ENCODE measurements at regions not wholly inside any gene's neighbourhood (a gene's known extent, or its start where the extent isn't known, plus 50 kb on each side); places are given as distances from the start of the nearest gene placed in this dataset.

DNA sequence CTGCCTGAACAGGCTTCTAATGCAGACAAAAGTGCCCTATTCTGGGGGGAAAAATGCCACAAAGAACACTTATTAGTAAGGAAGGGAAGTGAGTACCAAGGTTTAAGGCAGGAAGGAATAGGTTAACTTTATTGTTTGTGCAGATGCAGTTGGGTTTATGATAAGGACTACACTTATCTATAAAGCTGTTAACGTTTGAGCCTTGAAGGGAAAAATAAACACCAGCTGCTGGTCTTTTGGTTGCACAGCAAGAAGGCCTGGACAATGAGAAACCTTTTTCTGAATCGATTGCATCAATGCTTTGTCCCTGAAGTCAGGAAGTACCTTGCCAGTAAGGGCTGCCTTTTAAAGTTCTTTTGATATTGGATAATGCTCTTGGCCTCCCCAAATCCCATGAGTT is 407.8 kb downstream of the ATP23 start:
- DNase-seq (ENCODE audit: low read depth in 4 of 4, low spot score in 3 of 4): no peak

GRCh38 chr12:58356794-58357193 is 415.4 kb downstream of the ATP23 start:
- DNase-seq (ENCODE audit: low read depth in 4 of 4, low spot score in 3 of 4): no peak

- DNase-seq (ENCODE audit: low read depth in 4 of 4, low spot score in 3 of 4): no peak
Measured at GRCh38 chr12:58357511-58357910, 416.1 kb downstream of the ATP23 start.

DNA sequence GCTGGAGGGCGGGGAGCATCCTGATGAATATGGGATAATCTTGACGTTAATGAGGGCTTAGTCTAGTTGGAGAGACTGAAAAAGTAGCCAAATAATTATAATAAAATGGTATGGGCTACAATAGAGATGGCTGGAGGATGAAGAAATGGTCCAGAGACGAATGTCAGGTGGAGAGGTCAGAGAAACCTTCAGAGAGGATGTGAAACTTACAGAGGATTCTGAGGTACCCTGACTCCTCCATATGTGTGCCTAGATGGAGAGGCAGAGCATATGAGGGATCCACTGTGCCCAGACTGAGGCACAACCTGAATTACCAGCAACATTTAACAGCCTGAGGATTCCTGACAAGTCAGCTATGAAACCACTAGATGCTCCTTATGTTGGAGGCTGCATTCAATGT is 417.0 kb downstream of the ATP23 start:
- DNase-seq (ENCODE audit: low read depth in 4 of 4, low spot score in 3 of 4): no peak

DNA sequence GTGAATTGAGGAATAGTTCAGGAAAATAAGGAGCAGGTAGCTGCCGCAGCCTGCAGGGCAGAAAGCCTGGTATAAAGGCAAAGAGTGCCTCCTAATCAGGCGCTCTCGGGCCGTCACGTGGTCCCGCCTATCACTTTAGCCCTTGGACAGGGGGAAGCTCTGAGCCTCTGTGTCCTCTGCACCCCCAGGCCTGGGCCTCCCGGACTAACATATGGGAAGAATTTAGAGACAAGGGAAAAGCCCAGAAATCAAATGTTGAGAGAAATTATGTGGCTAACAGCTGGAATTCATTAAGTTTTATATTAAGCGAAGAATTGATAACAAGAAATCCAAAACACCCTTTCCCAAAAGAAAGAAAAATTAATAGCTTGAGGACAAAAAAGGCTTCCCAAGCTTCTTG is 417.7 kb downstream of the ATP23 start:
- peak in 1 of 4 donors; percentile 25 for DNase-seq (ENCODE audit: low read depth in 4 of 4, low spot score in 3 of 4)

DNA sequence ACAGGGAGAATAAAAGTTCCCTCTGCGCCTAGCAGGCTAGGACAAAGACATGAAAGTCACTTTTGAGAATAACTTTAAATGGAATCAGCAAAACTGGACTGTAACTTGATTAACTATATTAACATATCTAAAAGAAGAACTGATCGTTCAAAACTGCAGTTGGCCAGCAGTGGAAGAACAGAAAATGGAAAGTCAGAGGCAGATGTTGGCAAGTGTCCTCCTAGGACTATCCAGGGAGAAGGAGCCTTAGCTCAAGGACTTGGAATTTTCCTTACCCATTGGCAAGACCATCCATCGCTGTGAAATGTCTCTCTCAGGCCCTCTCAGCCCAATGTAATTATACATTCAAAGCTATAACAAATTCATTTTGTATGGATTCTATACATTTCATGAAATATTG is 419.7 kb downstream of the ATP23 start:
- no peak for DNase-seq (ENCODE audit: low read depth in 4 of 4, low spot score in 3 of 4)

DNA sequence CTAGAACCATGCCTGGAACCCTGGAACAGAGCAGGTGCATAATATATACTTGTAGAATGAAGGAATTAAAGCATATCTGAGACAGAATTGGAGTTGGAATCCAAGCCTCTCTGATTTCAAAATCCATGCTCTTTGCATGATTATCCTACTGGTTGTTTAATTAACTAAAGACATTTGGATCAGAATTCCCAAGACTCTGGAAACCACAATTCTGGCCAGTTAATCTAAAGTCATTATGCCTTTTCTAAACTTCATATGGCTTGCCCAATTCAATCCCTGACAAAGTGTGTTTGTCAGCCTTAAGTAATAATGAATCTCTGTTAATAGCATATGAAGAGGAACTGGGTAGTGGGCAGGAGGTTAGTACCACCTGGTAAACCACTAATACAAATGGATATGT is 422.6 kb downstream of the ATP23 start:
- no peak for DNase-seq (ENCODE audit: low read depth in 4 of 4, low spot score in 3 of 4)

DNA sequence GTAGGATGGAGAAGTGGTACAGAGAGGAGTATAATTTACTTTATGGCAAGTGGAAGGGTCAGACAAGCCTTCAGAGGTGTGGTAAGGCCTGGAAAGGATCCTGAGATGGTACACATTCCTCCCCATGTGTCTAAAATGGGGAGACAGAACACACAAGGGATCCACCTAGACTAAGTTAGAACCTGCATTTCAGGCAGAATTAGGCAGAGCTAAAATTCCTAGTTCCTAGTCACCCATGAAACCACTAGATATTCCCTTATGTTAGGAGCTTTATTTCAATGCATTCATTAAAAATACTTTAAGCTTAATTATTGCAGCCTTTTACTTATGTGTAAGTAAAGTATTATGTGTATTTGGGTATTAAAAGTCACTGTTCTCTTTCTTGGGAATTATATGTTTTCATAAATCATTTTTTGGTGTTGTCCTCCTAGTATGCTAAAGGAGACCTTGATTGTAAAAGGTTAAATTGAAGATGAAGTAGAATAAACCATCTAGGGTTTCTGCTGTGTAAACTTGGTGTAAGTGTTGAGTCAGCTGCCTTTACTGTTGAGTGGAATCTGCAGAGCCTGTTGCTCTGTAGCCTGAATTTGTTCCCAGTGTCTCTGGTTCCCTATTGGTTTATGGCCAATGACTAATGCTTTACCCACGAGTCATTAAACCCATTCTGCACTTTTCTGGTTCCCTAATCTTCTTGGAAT is 423.2 kb downstream of the ATP23 start:
- DNase-seq (ENCODE audit: low read depth in 4 of 4, low spot score in 3 of 4): no peak

DNA sequence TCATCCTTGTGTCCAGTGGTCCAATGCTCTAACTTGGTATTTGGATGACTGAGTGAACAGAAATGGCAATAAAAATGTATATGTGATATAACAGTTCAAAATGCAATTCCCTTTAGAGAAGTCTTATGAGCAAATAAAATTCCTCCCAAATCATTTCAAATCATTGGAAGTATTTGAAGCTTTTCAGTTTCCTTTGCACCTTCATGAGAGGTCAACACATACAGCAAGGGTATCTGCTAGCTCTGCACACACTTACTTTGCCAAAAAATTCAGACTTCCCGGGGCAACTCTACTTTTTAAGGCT is 423.7 kb downstream of the ATP23 start:
- no peak for DNase-seq (ENCODE audit: low read depth in 4 of 4, low spot score in 3 of 4)

GRCh38 chr12:58367041-58367440 is 425.7 kb downstream of the ATP23 start:
- DNase-seq (ENCODE audit: low read depth in 4 of 4, low spot score in 3 of 4): no peak

GRCh38 chr12:58368001-58368400 is 426.6 kb downstream of the ATP23 start:
- DNase-seq (ENCODE audit: low read depth in 4 of 4, low spot score in 3 of 4): no peak

- no peak for DNase-seq (ENCODE audit: low read depth in 4 of 4, low spot score in 3 of 4)
Measured at GRCh38 chr12:58369576-58369975, 428.2 kb downstream of the ATP23 start.

GRCh38 chr12:58372298-58372697 is 430.9 kb downstream of the ATP23 start:
- no peak for DNase-seq (ENCODE audit: low read depth in 4 of 4, low spot score in 3 of 4)

- no peak for DNase-seq (ENCODE audit: low read depth in 4 of 4, low spot score in 3 of 4)
Measured at GRCh38 chr12:58378028-58378427, 436.7 kb downstream of the ATP23 start.

GRCh38 chr12:58381546-58381945 is 440.2 kb downstream of the ATP23 start:
- DNase-seq (ENCODE audit: low read depth in 4 of 4, low spot score in 3 of 4): no peak

DNA sequence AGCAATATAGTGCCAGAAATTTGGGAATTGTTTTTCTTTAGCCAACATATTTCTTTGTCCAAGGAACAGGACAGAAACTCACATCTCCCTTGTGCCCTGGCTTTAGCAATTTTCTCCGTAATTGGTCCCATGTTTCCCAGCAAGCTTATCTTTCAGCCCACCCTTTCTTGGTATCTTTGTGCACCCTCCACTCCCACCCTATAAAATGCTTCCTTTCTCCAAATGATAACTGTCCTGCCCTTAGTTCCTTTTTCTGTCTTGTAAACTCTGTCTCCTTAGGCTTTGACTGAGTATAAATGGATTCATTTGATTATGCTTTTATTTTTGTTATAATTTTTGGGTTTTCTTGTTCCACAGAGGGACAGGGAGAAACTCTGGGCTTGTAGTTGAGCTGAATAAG is 442.8 kb downstream of the ATP23 start:
- no peak for DNase-seq (ENCODE audit: low read depth in 4 of 4, low spot score in 3 of 4)

DNA sequence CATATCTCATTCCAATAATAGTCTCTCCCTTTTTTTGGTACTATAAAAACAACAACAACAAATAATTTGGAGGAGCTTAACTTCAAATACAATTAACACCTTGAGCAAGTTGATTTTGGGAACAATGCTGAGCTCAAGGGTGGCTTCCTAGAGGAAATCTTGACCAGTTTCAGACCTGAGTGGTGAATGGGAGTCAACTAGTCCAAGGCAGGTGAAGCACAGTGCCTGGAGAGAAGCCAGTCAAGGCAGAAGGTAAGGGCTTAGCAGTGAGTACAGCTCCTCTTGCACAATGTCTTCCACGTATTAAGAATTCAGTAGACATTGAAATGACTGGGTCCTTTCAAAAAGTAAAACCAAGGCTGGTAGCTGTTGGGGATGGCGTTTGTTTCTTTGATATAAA is 444.8 kb downstream of the ATP23 start:
- DNase-seq (ENCODE audit: low read depth in 4 of 4, low spot score in 3 of 4): no peak

DNA sequence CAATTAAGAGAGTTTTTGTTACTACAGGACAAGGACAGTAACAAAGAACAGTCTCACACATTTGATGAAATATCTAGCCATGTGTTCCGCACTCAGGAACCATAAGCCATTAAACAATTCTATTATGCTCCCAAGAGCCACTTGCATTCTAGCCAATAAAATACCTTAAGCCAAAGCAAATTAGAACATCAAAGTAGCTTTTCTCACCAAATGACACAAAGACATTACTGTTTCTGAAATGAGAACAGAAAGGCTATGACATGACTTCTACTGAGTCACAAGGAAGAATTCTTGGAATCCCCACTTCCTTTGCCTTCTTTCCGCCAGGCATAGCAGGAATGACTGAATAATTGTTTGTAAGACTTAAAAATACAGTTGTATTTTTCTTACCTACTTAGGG is 445.8 kb downstream of the ATP23 start:
- no peak for DNase-seq (ENCODE audit: low read depth in 4 of 4, low spot score in 3 of 4)

- no peak for DNase-seq (ENCODE audit: low read depth in 4 of 4, low spot score in 3 of 4)
Measured at GRCh38 chr12:58388261-58388660, 446.9 kb downstream of the ATP23 start.

GRCh38 chr12:58393152-58393551 is 451.8 kb downstream of the ATP23 start:
- no peak for DNase-seq (ENCODE audit: low read depth in 4 of 4, low spot score in 3 of 4)

- DNase-seq (ENCODE audit: low read depth in 4 of 4, low spot score in 3 of 4): no peak
Measured at GRCh38 chr12:58395056-58395455, 453.7 kb downstream of the ATP23 start.

GRCh38 chr12:58395470-58395869 is 454.1 kb downstream of the ATP23 start:
- DNase-seq (ENCODE audit: low read depth in 4 of 4, low spot score in 3 of 4): no peak

DNA sequence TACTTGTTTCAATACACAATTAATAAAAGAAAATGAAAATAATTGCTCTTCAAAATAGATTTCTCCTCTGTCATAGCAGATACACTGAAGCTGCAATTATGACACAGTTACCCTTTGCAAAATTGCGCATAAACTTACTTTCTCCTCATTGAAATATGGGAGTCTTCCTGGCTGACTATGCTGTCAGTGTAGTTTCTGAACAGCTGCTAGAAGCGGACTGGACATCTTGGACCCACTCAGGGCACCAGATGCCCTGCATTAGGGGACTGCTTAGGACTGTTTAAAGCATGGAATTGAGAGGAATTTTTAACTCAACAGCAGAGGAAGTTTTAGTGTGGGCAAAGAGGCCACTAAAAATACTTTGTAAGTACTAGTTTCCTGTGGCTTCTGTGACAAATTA is 454.9 kb downstream of the ATP23 start:
- DNase-seq (ENCODE audit: low read depth in 4 of 4, low spot score in 3 of 4): no peak
